HG03439 (cell line): ENCODE measurements at regions not wholly inside any gene's neighbourhood (a gene's known extent, or its start where the extent isn't known, plus 50 kb on each side); places are given as distances from the start of the nearest gene placed in this dataset.

ENCODE experiments used
- ATAC-seq: cut with Tn5 transposase; IDR thresholded peaks from one replicate; pipeline ENCODE4 v1.9.1; 2021; ENCODE audit warnings: mild to moderate bottlenecking, moderate library complexity; ENCODE audit not compliant: unreplicated experiment

- ATAC-seq = no peak
Observed at GRCh38 chr6:101202867-101203374, 190.6 kb upstream of the GRIK2 start.

- no peak for ATAC-seq
Observed at GRCh38 chr6:101203664-101204063, 189.8 kb upstream of the GRIK2 start.

GRCh38 chr6:101208152-101208551 lies 185.4 kb upstream of the GRIK2 start:
- ATAC-seq = no peak

- ATAC-seq = no peak
Observed at GRCh38 chr6:101212640-101213039, 180.9 kb upstream of the GRIK2 start.

DNA sequence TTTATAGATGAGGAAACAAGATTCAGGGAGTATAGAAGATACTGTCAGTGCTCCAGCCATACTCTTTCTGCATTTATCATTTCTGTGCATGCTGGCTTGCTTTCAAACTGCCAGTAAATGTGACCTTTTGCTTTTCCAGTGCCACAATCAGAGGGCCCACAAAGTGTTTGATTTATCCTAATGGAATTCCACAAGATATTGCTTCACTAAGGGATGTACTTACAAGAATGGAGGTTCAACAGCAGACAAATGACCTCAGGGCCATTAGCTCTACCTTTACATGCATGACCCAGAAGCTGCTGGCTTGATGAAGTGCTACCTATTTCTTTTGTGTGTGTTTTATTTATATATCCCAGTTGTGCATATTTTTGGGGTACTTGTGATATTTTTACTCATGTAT lies 171.5 kb upstream of the GRIK2 start:
- no peak for ATAC-seq

- no peak for ATAC-seq
Observed at GRCh38 chr6:101224751-101225150, 168.8 kb upstream of the GRIK2 start.

DNA sequence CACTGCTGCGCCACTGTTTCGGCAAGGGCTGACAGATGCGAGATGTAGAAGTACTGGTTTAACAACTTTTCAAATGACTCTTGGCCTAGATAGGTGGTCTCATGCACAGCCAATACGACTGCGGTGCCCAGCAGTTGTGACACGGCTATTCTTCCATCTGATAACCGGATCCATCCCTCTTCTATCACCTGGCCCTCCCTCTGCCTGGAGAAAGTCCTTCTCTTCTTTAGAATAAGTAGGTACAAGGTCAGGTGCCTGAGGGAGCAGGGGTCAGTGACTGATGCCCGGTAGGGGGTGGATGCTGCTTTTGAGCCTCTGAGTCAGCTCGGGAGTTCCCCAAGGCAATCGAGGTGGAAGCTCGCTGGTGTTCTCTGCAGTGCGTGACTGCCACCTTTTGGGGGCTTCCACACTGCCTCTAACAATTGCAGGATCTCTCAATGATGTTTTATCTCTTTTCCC lies 166.8 kb upstream of the GRIK2 start:
- no peak for ATAC-seq

- no peak for ATAC-seq
Observed at GRCh38 chr6:101230866-101231265, 162.6 kb upstream of the GRIK2 start.

- ATAC-seq = no peak
Observed at GRCh38 chr6:101231606-101232235, 161.8 kb upstream of the GRIK2 start.

GRCh38 chr6:101232961-101233360 lies 160.5 kb upstream of the GRIK2 start:
- no peak for ATAC-seq

DNA sequence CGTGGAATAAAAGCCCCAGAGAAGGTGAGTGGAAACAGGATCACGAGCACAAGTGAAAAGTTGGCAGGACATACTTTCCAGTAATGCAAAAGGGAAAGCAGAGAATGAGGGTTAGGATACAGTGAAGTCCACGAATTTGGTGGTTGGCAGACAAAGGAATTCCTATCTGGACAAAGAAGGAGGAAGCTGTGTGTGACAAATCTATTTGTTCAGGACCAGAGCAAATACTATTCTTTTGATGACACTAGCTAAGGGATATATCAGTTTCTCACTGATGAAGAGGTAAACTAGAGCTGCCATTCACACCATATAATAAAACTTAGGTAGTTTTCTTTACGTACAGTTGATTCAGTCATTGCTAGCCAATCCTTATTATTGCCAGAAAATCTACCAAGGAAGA lies 156.8 kb upstream of the GRIK2 start:
- ATAC-seq = no peak

DNA sequence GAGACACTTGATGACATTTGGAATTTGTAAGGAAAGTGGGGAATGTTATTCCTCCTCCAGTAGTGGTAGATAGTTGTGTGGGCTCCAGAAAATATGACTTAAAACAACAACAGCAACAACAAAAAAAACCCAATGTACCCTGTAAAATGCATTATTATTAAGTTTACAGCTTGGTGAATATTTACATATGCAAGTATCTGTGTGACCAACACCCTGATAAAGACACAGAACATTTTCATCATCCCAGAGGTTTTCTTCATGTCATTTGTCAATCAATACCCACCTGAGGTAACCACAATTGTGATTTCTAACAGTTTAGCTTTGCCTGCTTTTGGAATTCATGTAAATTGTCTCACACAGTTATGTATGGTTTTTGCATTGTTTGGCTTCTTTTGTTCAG lies 152.1 kb upstream of the GRIK2 start:
- ATAC-seq = no peak

GRCh38 chr6:101249470-101249869 lies 144.0 kb upstream of the GRIK2 start:
- no peak for ATAC-seq

DNA sequence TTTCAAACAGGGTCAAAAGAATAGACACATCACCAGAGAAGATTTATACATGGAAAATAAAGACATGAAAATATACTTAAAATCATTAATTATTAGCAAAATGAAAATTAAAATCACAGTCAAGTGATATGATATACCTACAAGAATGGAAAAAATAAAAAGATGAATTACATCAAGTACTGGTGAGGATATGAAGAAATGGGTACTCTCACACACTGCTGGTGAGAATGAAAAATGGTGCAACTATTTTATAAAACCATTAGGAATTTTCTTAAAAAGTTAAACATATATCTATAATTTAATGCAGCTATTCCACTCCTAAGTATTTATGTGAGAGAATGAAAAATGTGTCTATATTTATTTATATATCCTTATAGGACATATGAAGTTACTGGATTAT lies 136.3 kb upstream of the GRIK2 start:
- ATAC-seq = no peak

- ATAC-seq = no peak
Observed at GRCh38 chr6:101259505-101259904, 134.0 kb upstream of the GRIK2 start.

- ATAC-seq = no peak
Observed at GRCh38 chr6:101263596-101263995, 129.9 kb upstream of the GRIK2 start.

- no peak for ATAC-seq
Observed at GRCh38 chr6:101266063-101266462, 127.4 kb upstream of the GRIK2 start.

DNA sequence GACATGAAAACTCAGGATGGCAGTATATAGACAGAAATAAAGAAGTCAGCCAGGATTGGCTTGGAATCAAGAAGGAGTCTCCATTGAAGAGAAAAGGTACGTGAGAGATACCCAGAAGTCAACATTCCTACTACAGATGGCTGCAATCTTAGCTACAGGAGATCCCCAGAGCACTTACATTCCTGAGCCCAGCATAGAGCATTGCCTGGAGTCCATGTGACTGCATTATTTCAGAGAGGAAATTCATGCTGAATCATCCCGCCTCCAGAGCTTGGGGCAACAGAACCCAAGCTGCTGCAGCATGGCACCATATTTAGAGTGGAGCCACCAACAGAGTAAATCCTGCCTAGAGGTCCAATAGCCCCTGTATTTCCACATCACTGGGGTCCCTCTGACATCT lies 125.0 kb upstream of the GRIK2 start:
- no peak for ATAC-seq

- ATAC-seq = no peak
Observed at GRCh38 chr6:101275251-101275650, 118.3 kb upstream of the GRIK2 start.

GRCh38 chr6:101276066-101276465 lies 117.4 kb upstream of the GRIK2 start:
- no peak for ATAC-seq

- no peak for ATAC-seq
Observed at GRCh38 chr6:101279410-101279809, 114.1 kb upstream of the GRIK2 start.

GRCh38 chr6:101281266-101281665 lies 112.2 kb upstream of the GRIK2 start:
- no peak for ATAC-seq

DNA sequence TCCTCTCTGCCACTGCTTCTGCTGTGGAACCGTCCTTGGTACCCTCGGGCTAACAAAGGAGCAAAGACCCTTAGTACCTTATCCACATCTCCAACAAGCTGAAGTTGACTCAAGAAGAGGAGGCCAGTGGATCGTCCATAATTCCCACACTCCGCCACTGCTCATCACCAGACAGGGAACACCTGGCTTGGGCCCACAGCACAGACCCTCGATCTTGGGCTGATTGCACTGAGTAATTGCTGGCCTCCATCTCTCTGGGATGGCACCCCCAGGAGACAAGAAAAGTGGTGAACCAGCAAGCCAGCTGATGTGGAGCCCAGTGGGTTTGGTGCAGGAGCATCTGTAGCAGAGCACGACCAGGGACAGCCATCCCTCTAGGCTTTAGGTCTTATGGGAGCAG lies 109.4 kb upstream of the GRIK2 start:
- no peak for ATAC-seq
